ENCODE measurements at regions not wholly inside any gene's neighbourhood (a gene's known extent, or its start where the extent isn't known, plus 50 kb on each side); places are given as distances from the start of the nearest gene placed in this dataset.

DNA sequence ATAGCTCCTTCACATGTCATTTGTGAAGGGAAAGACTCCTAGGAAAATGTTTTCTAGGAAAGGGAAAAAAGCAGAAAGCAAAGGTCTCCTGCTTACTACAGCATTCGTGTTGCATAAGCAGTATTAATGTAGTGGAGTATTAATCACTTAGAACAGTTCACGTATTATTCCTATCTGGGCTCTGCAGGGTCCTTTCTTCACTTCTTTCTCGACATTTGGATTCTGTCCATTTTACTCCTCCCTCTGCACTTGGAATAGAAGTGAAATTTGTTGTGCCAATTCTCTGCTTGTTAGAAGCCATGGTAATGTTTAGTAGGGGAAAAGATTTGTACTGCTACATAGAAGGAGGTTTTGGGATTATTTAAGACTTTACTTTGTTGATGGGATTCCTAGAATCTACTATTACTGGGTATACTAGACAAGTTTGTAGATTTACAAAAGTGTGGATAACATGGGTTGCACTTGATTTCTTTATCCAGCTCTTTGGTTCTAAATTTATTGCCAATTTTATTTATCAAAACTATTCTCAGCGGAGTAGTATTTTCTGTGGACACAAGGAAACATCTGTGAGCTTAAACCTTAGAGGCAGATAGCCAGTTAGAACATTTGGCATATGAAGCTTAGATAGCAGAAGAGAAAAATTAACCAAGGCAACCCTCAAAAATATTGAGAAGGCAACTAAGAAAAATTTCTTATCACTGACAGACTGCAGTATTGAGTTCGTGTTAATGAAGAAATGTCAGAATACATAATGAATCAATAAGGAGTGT lies 108.4 kb upstream of the ESR1 start:
- DNase-seq (ENCODE audit: insufficient read length, low spot score) (no peak), FAIRE-seq (no peak)

DNA sequence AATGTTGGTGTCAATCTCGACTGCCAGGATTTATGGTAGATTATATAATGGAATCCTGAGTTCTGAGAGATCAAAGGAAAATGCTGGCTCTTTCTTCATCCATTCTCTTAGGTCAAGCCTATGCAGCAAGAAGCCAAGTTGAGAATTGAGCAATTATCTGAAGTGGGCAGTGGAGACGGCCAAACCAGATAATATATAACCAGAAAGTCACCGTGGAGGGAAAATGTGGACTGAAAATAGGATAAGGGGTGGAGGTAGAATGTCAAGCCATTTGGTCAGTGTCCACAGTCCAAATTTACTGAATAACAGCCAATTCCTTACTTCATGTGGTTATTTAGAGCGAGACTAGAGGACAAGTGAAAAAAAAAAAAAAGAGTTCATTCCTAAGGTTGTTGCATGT lies 107.8 kb upstream of the ESR1 start:
- FAIRE-seq, result no peak

DNA sequence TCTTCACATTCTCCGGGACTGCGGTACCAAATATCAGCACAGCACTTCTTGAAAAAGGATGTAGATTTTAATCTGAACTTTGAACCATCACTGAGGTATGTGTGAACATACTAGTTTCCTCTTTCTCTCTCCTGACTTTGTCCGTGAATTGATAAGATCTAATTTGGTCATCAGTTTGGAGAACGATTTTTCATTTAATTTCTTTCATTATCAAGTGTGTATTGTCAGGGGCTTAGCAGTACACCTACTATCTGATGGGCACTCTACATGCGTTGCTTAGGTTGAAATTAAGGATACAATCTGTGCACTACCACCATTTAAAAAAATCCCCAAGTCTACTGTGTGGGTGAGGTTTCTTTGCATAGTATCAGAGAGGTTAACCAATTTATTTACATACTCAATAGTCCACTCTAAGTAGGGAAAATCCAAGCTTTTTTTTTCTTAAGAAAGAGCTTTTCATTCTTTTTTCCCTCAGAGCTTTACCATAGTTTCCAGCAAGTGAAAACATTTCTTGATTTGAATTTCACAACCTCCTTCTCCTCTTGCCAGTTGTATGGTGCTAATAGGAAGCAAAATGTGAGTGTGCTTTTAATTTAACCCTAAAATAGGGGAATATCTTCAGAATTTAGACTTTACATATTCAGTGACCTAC lies 105.4 kb upstream of the ESR1 start:
- no peak for DNase-seq (ENCODE audit: insufficient read length, low spot score)
- FAIRE-seq, result peak; percentile 82

More for the DNA sequence above, 107.8 kb upstream of the ESR1 start:
- DNase-seq (ENCODE audit: insufficient read length, low spot score), result no peak

DNA sequence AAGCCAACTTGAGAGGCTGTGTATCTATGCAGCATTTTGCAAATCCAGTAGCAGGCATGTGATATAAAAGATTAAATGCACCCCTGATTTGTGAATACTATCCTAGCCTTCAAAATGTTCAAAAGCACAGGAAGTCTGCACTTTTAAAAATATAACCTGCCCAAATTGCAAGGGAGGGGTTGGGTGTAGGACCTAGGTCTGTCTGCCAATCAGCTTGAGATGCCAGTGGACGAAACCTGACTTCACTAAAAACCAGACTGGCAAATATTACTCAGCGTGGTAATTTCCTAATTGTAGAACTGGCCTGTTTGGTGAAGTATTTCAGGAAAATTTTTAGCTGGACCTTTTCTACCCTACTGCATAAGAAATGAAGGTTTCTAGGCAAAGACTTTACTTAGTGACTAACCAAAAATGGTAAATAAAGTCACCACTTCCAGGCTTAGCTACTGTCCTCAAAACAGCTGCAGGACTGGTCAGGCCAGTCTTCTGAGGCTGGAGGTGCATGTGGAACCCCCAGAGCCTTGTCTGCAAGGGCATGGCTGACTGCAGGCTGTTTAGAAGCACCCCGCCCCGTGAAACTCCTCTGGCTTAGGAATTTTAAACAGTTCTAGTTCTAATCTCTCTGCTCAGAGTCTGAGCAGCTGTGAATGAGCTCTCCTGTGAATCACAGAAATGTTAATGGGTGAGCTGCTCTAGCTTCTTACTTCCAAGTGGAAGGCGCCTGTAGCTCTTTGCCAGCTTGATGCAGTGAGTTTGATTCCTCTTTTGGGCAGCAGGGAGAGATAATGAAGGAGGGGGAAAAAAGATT lies 104.4 kb upstream of the ESR1 start:
- FAIRE-seq (no peak), DNase-seq (ENCODE audit: insufficient read length, low spot score) (no peak)

DNA sequence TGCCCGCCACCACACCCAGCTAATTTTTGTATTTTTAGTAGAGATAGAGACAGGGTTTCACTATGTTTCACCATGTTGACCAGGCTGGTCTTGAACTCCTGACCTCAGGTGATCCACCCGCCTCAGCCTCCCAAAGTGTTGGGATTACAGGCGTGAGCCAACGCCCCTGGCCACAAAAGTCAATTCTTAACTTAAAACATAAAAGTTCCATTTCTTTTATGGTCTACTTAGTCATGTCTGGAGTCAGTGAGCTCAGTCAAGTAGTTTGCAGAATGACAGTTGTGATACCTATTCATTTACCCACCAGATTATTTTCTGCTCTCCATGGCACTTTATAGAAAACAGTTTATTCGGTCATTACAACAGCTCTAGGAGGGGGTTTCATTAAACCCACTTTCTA lies 103.1 kb upstream of the ESR1 start:
- no peak for DNase-seq (ENCODE audit: insufficient read length, low spot score)
- no peak for FAIRE-seq

DNA sequence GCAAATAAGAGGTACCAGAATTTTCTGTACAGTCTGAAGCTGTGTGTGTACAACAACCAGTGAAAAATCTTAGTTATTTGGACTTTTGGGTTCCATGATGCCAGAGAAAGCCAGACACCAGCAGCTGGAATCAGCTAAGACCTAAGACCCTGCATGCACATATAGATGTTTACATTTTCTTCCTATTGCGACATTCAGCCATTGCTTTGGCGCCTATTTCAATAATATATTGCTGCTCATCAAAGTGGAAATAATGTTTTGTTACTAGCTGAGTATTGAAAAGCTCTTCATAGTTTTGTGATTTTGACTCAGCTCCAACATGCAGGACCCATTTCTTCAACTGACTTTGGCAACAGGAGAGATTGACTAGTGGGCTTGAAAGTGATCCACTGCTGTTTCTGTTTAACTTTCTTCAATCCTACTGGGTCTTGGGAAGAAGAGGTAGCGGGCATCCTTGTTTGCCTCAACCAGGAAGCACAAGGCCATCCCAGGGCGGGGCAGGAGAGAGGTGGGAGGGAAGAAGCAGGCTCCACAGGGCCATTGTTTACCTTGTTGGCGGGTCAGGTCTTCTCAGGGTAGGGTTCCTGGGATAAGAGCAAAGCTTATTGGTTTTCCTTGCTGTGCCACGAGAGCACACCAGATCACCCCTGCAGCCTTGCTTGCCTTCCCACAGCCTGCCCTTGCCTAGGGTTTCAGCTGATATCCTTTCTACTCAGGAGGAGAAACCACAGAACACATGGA lies 101.3 kb upstream of the ESR1 start:
- DNase-seq (ENCODE audit: insufficient read length, low spot score) (no peak), FAIRE-seq (no peak)

DNA sequence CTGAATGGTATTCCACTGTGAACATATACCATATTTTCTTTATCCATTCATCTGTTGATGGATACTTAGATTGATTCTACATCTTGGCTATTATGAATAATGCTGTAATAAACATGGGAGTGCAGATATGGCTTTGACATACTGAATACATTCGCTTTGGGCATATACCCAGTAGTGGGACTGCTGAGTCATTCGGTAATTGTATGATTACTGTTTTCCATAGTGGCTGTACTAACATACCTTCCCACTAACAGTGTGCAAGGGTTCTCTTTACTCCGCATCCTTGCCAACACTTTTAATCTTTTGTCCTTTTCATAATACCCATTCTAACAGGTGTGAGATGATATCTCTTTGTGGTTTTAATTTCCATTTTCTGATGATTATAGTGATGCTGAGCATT lies 98.2 kb upstream of the ESR1 start:
- DNase-seq (ENCODE audit: insufficient read length, low spot score) (no peak), FAIRE-seq (no peak)

DNA sequence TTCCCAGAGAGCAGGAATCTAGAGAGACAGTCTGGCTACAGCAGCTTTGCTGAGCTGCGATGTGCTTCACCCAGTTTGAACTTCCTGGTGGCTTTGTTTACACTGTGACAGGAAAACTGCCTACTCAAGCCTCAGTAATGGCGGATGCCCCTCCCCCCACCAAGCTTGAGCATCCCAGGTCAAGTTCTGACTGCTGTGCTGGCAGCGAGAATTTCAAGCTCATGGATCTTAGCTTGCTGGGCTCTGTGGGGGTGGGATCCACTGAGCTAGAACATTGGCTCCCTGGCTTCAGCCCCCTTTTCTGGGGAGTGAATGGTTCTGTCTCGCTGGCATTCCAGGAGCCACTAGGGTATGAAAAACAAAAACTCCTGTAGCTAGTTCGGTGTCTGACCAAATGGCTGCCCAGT lies 91.0 kb upstream of the ESR1 start:
- no peak for FAIRE-seq
- no peak for DNase-seq (ENCODE audit: insufficient read length, low spot score)

DNA sequence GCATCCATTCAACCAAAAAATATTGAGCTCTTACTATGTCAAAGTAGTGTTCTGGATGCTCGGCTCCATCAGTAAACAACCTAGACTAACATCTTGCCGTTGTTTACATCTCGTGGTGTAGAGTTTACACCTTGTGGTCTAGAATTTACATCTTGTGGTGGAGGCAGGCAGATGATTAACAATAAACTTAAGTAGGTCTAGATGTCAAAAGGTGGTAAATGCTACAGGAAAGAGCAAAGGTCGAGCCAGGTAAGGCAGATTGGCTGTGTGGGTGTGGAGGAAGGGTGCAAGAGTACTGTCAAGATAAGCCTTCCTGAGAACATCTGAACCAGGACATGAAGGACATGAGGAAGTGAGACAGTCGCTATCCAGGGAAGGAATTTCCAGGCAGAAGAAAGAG lies 88.4 kb upstream of the ESR1 start:
- DNase-seq (ENCODE audit: insufficient read length, low spot score), result no peak
- no peak for FAIRE-seq

DNA sequence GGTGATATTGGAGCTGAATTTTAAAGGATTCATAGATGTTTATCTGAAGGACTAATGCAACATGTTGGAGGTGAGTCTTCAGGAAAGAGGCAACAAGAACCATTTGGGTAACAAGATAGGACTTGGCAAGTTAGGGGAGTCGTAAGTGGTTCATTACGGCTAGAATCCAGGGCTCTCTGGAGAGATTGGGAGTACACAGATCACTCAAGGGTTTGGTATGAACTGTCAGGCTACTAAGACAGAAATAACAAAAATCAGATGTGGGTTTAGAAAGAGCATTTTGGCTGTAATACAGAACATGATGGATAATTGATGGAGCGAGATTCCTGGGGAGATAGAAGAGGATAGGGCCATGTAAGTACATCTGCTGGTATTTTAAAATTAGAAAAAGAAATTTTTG lies 86.3 kb upstream of the ESR1 start:
- no peak for FAIRE-seq
- DNase-seq (ENCODE audit: insufficient read length, low spot score), result no peak

DNA sequence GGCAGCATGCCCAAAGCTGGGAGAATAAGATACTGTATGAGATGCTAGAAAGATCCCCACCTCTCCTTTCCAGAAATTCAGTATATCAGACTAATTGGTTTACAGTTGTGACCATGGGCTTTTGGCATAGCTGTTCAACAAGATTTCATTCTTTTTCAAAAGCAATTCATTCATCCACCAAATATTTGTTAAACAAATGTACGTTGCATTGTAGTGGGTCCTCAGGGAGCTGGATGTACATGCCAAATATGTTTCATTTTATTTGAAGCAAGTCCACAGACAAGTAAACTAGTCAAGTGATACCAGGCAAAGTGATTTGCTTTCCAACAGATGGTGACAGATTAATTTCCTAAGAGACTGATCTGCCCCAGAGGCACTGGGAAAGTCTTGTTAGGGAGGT lies 85.8 kb upstream of the ESR1 start:
- FAIRE-seq, result no peak
- DNase-seq (ENCODE audit: insufficient read length, low spot score), result no peak

DNA sequence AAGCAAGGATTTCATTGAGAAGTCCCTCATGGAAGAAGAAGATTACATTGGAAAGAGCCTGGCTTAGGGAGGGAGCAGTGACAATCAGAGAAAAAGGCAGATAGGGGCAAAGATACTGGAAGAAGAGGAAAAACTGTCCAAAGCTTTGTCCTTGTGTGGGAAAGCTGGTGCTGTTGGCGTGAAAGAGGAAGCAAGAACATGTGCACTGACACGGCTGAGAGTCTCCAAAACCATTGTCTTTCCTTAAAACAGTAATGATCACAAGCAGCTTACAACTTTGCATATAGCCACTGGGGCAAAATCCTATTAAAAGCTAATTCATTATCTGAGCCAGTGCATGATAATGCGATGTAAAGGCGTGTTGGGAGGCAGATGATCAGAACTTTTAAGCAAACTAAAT lies 85.1 kb upstream of the ESR1 start:
- no peak for DNase-seq (ENCODE audit: insufficient read length, low spot score)
- FAIRE-seq, result peak; percentile 31

DNA sequence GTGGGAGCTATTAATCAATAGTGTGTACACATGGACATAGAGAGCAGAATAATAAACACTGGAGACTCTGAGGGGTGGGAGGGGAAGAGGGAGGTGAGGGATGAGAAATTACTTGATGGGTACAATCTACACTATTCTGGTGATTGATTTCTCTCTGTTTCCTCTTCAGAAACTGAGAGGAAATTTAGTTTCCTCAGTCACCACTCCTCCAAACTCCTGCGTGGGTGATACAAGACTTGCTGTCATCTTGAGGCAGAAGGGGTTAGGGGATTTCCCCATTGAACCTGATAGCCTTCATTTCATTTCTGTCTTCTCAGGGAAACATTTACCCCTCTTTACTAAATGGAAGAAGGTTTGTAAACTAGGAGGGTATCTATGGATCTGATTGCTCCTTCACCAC lies 84.3 kb upstream of the ESR1 start:
- DNase-seq (ENCODE audit: insufficient read length, low spot score) (no peak), FAIRE-seq (no peak)

DNA sequence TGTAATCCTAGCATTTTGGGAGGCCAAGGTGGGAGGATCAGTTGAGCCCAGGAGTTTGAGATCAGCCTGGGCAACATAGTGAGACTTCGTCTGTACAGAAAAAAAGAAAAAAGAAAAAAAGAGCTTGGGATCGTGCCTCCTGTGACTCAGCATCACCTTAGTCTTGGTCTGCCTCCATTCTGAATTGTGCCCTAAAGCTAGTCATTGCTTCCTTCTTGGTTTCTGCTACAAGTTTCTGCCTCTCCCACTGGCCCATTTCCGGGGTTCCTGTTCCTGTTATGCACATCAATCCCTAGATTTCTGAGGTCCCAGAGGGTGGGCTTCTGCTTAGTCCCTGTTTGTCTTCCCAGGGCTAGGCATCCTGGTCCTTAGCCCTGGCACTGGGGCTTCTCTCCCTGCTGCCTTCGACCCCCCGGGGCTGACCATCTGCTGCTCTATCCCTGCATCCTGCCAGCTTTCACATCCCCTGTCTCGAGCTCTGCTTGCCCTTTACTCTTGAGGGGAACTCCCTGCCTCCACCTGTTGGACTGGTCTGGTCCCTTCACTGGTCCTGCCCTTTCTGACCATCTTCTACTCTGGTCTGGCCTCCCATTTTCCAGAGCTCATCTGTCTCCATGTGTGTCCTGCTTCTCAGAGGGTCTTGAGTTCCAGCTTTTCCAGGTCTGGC lies 77.5 kb upstream of the ESR1 start:
- DNase-seq (ENCODE audit: insufficient read length, low spot score) (no peak), FAIRE-seq (no peak)

DNA sequence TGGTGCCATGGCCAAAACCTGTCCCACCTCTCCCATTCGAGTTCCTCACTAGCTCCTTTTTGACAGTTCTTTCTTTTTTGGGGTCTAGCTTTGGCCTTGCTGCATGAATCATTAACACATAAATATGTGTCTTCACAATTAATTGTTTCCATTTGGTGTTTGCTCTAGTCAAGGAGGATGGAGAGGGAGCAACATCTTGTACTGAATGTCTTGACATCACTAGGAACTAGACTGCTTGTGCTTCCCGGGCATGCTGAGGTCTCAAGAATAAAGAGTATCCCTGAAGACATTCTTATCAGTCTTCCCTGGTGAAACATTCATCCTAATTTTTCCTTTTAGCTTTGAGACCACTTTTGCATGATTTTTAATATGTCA lies 77.0 kb upstream of the ESR1 start:
- FAIRE-seq (no peak), DNase-seq (ENCODE audit: insufficient read length, low spot score) (no peak)

DNA sequence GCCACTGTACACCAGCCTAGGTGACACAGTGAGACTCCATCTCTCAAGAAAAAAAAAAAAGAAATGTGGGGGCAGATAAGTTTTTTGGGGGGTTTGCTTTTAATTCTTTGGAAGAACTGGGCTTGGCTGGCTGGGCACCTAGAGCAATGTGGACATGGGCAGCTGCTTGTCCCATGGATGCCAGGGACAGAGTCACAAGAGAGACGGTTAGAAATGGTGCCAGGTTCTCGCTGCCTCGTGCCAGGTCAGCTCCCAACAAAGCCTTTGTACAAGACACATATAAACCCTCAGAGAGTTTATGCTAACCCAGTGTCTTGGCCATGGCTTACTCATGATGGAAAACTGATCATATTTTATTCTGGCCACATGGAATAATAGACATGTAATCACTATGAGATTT lies 76.2 kb upstream of the ESR1 start:
- DNase-seq (ENCODE audit: insufficient read length, low spot score) (no peak), FAIRE-seq (no peak)

DNA sequence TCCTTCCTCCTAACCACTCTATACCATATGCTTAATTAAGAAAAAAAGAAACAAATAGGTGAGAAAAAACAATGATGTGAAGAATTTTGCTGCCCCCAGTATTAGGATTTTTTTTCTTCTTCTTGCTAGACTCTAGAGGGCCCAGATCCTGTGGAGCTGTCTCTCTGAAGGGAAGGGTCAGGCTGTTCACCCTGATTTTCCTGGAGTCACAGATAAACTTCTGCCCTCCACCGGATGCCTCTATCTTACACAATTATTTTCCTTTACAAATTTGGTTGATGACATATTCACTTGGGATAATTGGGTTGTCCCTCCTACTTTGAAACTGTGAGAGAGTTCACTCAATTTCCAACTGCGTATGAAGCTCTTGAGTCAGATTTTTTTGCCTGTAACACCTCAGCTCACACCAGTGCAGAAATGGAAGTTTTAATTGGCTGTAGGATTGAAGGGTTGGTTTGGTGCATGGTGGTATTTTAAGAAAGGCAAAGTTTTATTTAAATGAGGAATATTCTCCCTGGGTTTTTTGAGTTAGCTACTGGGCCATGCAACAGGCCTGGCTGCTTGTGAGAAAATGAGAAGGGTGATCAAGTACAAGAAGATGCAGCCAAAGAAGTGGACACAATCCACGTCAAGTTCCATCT lies 73.7 kb upstream of the ESR1 start:
- FAIRE-seq, result no peak
- no peak for DNase-seq (ENCODE audit: insufficient read length, low spot score)

DNA sequence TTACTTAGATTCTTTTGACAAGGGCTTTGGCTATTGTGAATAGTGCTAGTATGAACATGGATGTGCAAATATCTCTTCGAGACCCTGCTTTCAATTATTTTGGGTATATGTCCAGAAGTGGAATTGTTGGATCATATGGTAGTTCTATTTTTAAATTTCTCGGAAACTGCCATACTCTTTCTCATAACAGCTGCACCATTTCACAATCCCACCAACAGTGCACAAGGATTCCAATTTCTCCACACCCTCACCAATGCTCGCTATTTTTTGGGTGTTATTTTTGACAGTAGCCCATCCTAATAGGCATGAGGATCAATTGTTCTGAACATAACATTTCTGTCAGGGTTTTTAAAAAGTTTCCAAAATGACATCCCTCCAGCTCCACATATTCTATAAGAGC lies 69.2 kb upstream of the ESR1 start:
- FAIRE-seq (no peak), DNase-seq (ENCODE audit: insufficient read length, low spot score) (no peak)

DNA sequence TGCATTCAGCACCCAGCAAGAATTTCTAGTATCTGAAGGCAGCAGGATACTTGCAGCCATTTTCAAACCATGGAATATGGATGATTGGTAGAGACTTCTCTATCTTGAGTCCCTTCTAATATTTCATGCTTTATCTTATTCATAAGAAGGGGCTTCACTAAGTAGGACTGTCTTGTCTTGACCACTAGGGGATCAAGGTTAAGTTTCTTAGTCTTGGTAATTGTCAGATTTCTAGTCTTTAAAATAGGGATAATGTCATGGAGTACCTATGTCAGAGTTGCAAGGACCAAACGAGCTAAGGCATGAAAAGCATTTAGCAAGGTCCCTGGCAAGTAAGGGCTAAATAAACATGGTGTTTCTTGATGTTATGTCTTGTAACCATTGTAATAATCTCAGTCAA lies 68.5 kb upstream of the ESR1 start:
- FAIRE-seq, result no peak
- DNase-seq (ENCODE audit: insufficient read length, low spot score), result no peak

DNA sequence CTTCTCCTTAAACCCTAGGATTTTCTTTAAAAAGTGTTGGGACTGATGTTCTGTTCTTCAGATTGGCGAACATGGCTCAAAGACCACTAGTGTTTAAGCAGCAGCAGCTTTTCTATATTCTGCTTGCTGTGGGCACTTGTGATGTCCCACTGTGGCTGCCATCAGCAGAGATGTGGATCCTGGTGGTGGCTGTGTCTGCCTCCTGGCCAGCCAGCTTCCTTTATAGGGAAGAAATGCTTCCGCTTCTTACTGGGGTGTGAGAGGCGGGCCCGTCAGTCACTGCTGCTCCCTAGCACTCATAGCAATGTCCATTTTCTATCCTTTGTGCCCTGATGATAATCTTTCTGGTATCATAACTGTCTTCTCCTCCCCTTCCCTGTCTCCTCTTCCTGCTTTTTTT lies 66.7 kb upstream of the ESR1 start:
- FAIRE-seq, result no peak

More for the DNA sequence above, 66.7 kb upstream of the ESR1 start:
- DNase-seq (ENCODE audit: insufficient read length, low spot score), result no peak

All from GM19239 (cell line).